NCI-H345 treated with DMSO at 0.1 percent for 48 hours (cell line): ENCODE measurements at regions not wholly inside any gene's neighbourhood (a gene's known extent, or its start where the extent isn't known, plus 50 kb on each side); places are given as distances from the start of the nearest gene placed in this dataset.

Source experiments
- DNase-seq: peaks from one replicate; lab custom pipeline; 2025; ENCODE audit not compliant: unreplicated experiment; lab: John Stamatoyannopoulos, UW

DNA sequence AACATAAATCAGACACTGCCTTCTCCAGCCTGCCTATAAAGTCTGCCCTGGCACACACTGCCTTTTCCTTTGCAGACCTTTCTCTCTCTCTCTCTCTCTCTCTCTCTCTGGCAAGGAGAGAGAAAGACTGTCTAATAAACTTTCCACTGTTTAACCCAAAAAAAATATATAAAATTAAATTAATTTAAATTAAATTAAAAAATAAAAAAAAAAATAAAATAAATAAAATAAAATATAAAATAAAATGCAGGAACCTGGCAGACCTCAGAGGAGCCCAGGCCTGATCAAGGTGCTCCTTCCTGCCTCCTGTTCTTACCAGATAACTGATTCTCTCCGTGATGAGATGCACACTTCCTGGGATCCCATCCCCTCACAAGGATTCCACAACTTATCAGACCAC lies 103.9 kb upstream of the VASH1 start:
- DNase-seq: no peak

DNA sequence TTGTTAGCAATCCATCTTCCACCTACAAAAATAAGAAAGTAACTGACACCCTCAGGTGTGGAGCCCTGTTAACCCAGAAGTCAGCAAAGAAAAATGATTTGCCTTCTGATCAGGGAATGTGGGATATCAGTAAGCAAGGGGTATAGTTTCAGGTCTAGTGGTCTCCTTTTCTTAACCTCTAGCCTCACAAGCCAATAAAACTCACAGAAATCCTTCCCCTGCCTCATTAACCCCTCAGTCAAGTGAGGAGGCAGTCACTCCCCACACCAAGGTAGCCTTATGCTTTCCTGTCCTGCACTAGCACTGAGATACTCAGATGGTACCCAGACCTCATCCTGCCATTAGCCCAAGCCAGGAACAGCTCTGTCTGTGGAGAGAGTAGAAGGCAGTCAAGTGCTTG lies 103.4 kb upstream of the VASH1 start:
- DNase-seq: no peak

DNA sequence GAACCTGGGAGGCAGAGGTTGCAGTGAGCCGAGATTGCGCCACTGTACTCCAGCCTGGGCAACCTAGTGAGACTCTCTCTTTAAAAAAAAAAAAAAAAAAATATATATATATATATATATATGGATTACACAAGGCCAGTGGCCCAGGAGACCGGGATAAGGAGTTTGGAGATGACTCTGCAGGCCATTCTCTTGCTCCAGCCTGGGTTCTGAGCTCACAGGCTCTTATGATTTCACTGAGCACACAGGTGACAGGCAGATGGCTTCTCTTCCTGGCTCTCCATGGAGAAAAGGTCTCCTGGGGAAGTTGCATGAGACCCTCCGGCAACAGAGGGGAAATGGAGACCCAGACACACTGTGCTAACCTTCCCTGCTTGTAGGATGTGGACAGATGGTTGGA lies 98.7 kb upstream of the VASH1 start:
- no peak for DNase-seq

- no peak for DNase-seq
These were observed 96.5 kb upstream of the VASH1 start for GRCh38 chr14:76664790-76665189.

DNA sequence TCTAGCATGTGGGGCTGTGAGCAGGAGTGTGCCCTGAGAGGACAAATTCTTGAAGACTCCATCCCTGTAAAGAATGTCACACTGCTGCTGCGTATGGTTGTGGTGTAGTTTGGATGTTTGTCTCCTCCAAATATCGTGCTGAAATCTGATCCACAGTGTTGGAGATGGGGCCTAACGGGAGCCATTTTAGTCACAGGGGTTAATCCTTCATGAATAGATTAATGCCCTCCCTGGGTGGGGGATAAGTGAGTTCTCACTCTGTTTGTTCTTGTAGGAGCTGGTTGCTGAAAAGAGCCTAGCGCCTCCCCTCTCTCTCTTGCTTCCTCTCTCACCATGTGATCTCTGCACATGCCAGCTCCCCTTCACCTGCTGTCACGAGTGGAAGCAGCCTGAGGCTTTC lies 94.5 kb upstream of the VASH1 start:
- DNase-seq: no peak

- DNase-seq: no peak
These were observed 91.5 kb upstream of the VASH1 start for GRCh38 chr14:76669770-76670169.

DNA sequence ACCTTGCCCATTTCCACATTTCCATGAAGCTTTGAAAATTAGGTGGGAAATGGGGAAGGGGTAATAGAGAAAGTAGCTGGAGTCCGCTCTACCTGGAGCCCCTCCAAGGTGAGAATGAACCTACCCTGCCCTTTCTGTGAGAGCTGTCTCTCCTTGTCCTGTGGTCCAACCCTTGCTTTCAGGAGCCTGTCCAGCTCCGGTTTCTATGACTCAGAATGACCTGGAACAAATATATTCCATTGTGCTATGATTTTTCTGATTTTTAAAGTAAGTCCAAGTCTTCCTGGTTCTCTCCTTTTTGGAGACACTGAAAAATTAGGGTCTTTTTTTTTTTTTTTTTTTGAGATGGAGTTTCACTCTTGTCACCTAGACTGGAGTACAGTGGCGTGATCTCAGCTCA lies 89.1 kb upstream of the VASH1 start:
- no peak for DNase-seq

- no peak for DNase-seq
These were observed 88.0 kb upstream of the VASH1 start for GRCh38 chr14:76673261-76673660.

DNA sequence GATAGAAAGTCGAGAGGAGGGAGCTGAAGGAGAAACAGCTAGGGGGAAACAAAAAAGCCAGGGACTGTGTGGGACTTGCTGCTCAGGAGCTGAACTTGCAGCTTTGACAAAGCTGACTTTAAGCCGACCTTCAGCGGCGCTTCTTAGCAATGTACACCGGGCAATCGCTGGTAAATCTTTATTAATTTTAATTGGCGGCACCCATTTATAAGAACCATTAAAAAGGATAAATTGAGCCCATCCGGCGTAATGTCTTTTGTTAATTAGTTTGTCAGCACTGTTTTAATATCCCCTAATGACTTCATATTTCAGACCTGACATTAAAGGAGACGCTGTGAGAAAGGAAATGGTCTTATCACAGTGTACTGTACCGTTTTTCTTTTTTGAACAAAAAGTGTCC lies 86.2 kb upstream of the VASH1 start:
- no peak for DNase-seq

GRCh38 chr14:76676539-76676938 lies 84.7 kb upstream of the VASH1 start:
- no peak for DNase-seq

GRCh38 chr14:76677534-76678145 lies 83.6 kb upstream of the VASH1 start:
- DNase-seq: no peak

- no peak for DNase-seq
These were observed 82.9 kb upstream of the VASH1 start for GRCh38 chr14:76678244-76678800.

GRCh38 chr14:76682367-76682766 lies 78.9 kb upstream of the VASH1 start:
- no peak for DNase-seq

DNA sequence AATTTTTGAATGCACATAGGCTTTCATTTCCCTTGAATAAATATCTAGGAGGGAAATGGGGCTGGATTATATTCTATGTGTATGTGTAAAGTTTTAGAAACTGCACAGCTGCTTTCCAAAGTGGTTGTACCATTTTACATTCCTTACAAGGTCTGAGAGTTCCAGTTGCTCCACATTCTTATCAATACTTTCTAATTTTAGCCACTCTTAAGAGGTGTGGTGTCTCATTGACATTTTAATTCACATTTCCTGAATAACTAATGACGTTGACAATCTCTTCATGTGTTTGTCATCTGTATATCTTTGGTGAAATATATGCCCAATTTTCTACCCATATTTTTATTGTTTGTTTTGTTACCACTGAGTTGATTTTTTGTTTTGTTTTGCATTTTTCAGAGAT lies 74.6 kb upstream of the VASH1 start:
- DNase-seq: no peak

DNA sequence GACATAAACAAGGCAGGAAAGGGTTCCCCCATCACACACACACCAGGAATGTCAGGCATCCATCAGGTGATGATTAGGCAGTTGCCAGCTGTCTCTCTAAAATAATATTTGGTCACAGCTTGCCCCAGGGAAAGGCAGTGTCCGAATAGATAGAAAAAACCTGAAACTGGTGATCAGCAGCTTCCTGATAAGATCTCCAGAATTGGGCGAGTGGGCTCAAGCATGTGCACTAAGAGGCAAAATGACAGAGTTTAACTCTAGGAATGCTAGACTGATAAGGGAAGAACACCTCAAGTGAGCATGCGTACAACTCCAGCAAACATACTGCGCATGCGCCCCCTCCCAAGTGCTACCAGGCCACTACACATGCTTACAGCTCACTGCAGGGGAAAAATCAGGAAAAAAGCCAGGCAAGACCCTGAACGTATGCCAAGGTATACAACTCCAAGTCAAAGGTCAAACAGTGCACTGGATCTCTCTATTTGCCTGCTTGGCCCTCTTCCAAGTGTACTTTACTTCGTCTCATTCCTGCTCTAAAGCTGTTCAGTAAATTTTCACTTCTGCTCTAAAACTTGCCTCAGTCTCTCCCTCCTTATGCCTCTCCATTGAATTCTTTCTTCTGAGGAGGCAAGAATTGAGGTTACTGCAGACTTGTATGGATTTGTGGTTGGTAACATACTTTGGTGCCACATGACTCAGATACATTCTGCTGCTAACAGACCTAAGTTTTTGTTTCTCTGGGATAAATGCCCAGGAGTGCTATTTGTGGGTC lies 73.5 kb upstream of the VASH1 start:
- no peak for DNase-seq

GRCh38 chr14:76688383-76688671 lies 72.9 kb upstream of the VASH1 start:
- no peak for DNase-seq

GRCh38 chr14:76690502-76691105 lies 70.7 kb upstream of the VASH1 start:
- no peak for DNase-seq

DNA sequence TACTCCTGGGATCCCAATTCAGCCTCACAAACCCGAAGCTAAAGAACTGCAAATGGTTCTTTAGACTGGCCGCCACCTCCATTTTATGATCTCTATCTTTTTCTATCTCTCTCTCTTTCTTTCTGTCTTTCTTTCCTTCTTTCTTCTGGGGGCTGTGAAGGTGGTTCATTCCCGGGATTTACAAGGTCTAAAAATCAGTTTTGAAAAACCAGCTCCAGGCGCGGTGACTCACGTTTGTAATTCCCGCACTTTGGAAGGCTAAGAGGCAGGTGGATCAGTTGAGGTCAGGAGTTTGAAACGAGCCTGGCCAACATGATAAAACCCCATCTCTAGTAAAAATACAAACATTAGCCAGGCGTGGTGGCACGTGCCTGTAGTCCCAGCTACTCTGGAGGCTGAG lies 67.2 kb upstream of the VASH1 start:
- DNase-seq: no peak

GRCh38 chr14:76695263-76695920 lies 65.9 kb upstream of the VASH1 start:
- no peak for DNase-seq

- DNase-seq: no peak
These were observed 64.9 kb upstream of the VASH1 start for GRCh38 chr14:76696361-76696760.

- no peak for DNase-seq
These were observed 64.5 kb upstream of the VASH1 start for GRCh38 chr14:76696791-76697190.
